Stimulated activated naive CD8-positive, alpha-beta T cell treated with anti-CD3 and anti-CD28 coated beads, Interleukin-15, amount 100 ng/mL, for 72 hours (primary cell): ENCODE measurements at regions not wholly inside any gene's neighbourhood (a gene's known extent, or its start where the extent isn't known, plus 50 kb on each side); places are given as distances from the start of the nearest gene placed in this dataset.

Source experiments
- ATAC-seq: fragments of 150-1000 bp; cut with Tn5 transposase; 2 replicates; pipeline ENCODE4 v1.10.0; 2021; ENCODE audit warnings: mild to moderate bottlenecking, moderate library complexity
- DNase-seq, 2 donors: peaks; one replicate each; pipeline ENCODE4 v3.0.0; 2021 to 2022
- H3K27ac Mint-ChIP-seq, 2 donors: one replicate each; pipeline ENCODE4 v1.8.0; 2022; ENCODE audit warnings: mild to moderate bottlenecking in 2 of 2, mixed read lengths in 2 of 2, moderate library complexity in 2 of 2
- H3K27me3 Mint-ChIP-seq: one replicate; pipeline ENCODE4 v1.8.0; 2022; ENCODE audit warnings: mixed read lengths
- H3K4me1 Mint-ChIP-seq: one replicate; pipeline ENCODE4 v1.8.0; 2022; ENCODE audit warnings: mild to moderate bottlenecking, mixed read lengths
- H3K4me3 Mint-ChIP-seq, 2 donors: one replicate each; pipeline ENCODE4 v1.8.0; 2022; ENCODE audit warnings: mild to moderate bottlenecking in 2 of 2, mixed read lengths in 2 of 2, moderate library complexity in 1 of 2
- H3K9me3 Mint-ChIP-seq, 2 donors: one replicate each; pipeline ENCODE4 v1.8.0; 2022; ENCODE audit warnings: mixed read lengths in 2 of 2

- no peak overlapping the region for H3K4me3 Mint-ChIP-seq
- H3K9me3 Mint-ChIP-seq = peaks cover 10 to 12% of the 10 kb centered on the region in 2 donors
- H3K4me1 Mint-ChIP-seq = no peaks in the 10 kb centered on the region
- no peaks in the 10 kb centered on the region for H3K27me3 Mint-ChIP-seq
- ATAC-seq (no peak), DNase-seq (no peak)
- H3K27ac Mint-ChIP-seq = no peak overlapping the region
Measured at GRCh38 chr2:18781541-18782280, 192.3 kb upstream of the NT5C1B start.

- DNase-seq (no peak), ATAC-seq (no peak)
- Mint-ChIP-seq H3K4me1 (no peaks in the 10 kb centered on the region), H3K27me3 (no peaks in the 10 kb centered on the region), H3K4me3 (no peak overlapping the region), H3K27ac (no peak overlapping the region), H3K9me3 (no peaks in the 10 kb centered on the region)
Measured at GRCh38 chr2:18777250-18777812, 188.0 kb upstream of the NT5C1B start.

GRCh38 chr2:18771212-18771611 lies 181.8 kb upstream of the NT5C1B start:
- ATAC-seq (no peak), DNase-seq (no peak)
- H3K4me1 Mint-ChIP-seq = no peaks in the 10 kb centered on the region

GRCh38 chr2:18763338-18763737 lies 174.0 kb upstream of the NT5C1B start:
- Mint-ChIP-seq H3K27ac (no peak overlapping the region), H3K9me3 (peaks cover 4% of the 10 kb centered on the region in 2 donors), H3K4me1 (no peaks in the 10 kb centered on the region), H3K4me3 (no peak overlapping the region), H3K27me3 (no peaks in the 10 kb centered on the region)
- no peak for DNase-seq
- ATAC-seq = no peak

More at GRCh38 chr2:18771212-18771611, 181.8 kb upstream of the NT5C1B start:
- Mint-ChIP-seq H3K9me3 (peaks cover 7 to 9% of the 10 kb centered on the region in 2 donors), H3K27ac (no peak overlapping the region), H3K4me3 (no peak overlapping the region), H3K27me3 (no peaks in the 10 kb centered on the region)

- Mint-ChIP-seq H3K4me1 (no peaks in the 10 kb centered on the region), H3K9me3 (peaks cover 0 to 4% of the 10 kb centered on the region in 2 donors), H3K4me3 (no peak overlapping the region), H3K27me3 (no peaks in the 10 kb centered on the region), H3K27ac (no peak overlapping the region)
- DNase-seq (no peak), ATAC-seq (no peak)
Measured at GRCh38 chr2:18762667-18763066, 173.3 kb upstream of the NT5C1B start.

GRCh38 chr2:18754286-18754685 lies 164.9 kb upstream of the NT5C1B start:
- H3K4me3 Mint-ChIP-seq = no peak overlapping the region
- ATAC-seq = no peak
- no peaks in the 10 kb centered on the region for H3K27me3 Mint-ChIP-seq

GRCh38 chr2:18753722-18754121 lies 164.4 kb upstream of the NT5C1B start:
- DNase-seq (no peak), ATAC-seq (no peak)
- Mint-ChIP-seq H3K9me3 (no peaks in the 10 kb centered on the region), H3K4me1 (no peaks in the 10 kb centered on the region), H3K4me3 (no peak overlapping the region), H3K27me3 (no peaks in the 10 kb centered on the region), H3K27ac (no peak overlapping the region)

More at GRCh38 chr2:18754286-18754685, 164.9 kb upstream of the NT5C1B start:
- DNase-seq = no peak
- H3K27ac Mint-ChIP-seq = no peak overlapping the region
- no peaks in the 10 kb centered on the region for H3K9me3 Mint-ChIP-seq
- H3K4me1 Mint-ChIP-seq = no peaks in the 10 kb centered on the region

GRCh38 chr2:18752667-18753422 lies 163.5 kb upstream of the NT5C1B start:
- no peaks in the 10 kb centered on the region for H3K9me3 Mint-ChIP-seq
- ATAC-seq (no peak), DNase-seq (no peak)
- no peaks in the 10 kb centered on the region for H3K4me1 Mint-ChIP-seq
- no peak overlapping the region for H3K4me3 Mint-ChIP-seq
- H3K27me3 Mint-ChIP-seq = no peaks in the 10 kb centered on the region
- no peak overlapping the region for H3K27ac Mint-ChIP-seq

- DNase-seq = no peak
- Mint-ChIP-seq H3K4me1 (no peaks in the 10 kb centered on the region), H3K9me3 (no peaks in the 10 kb centered on the region), H3K4me3 (no peak overlapping the region), H3K27me3 (no peaks in the 10 kb centered on the region), H3K27ac (peak overlapping the region in 1 of 2 donors; percentile 88)
- no peak for ATAC-seq
Measured at GRCh38 chr2:18752022-18752493, 162.7 kb upstream of the NT5C1B start.

GRCh38 chr2:18750672-18751554 lies 161.5 kb upstream of the NT5C1B start:
- Mint-ChIP-seq H3K4me1 (no peaks in the 10 kb centered on the region), H3K27me3 (no peaks in the 10 kb centered on the region), H3K27ac (no peak overlapping the region), H3K4me3 (no peak overlapping the region), H3K9me3 (no peaks in the 10 kb centered on the region)
- no peak for DNase-seq
- ATAC-seq = no peak

GRCh38 chr2:18749912-18750526 lies 160.7 kb upstream of the NT5C1B start:
- Mint-ChIP-seq H3K4me1 (no peaks in the 10 kb centered on the region), H3K27me3 (no peaks in the 10 kb centered on the region), H3K9me3 (no peaks in the 10 kb centered on the region), H3K27ac (no peak overlapping the region), H3K4me3 (no peak overlapping the region)
- DNase-seq = peak; percentile 17 to 39
- no peak for ATAC-seq

GRCh38 chr2:18745431-18746272 lies 156.3 kb upstream of the NT5C1B start:
- no peak for DNase-seq
- Mint-ChIP-seq H3K4me1 (no peaks in the 10 kb centered on the region), H3K4me3 (no peak overlapping the region), H3K27ac (no peak overlapping the region), H3K27me3 (no peaks in the 10 kb centered on the region), H3K9me3 (no peaks in the 10 kb centered on the region)
- no peak for ATAC-seq

GRCh38 chr2:18741895-18742732 lies 152.7 kb upstream of the NT5C1B start:
- DNase-seq = no peak
- H3K9me3 Mint-ChIP-seq = no peaks in the 10 kb centered on the region
- no peaks in the 10 kb centered on the region for H3K27me3 Mint-ChIP-seq
- H3K4me3 Mint-ChIP-seq = no peak overlapping the region
- ATAC-seq = no peak
- H3K27ac Mint-ChIP-seq = no peak overlapping the region
- H3K4me1 Mint-ChIP-seq = no peaks in the 10 kb centered on the region
